HG02870 (cell line): ENCODE measurements at regions not wholly inside any gene's neighbourhood (a gene's known extent, or its start where the extent isn't known, plus 50 kb on each side); places are given as distances from the start of the nearest gene placed in this dataset.

Experiments
- ATAC-seq: cut with Tn5 transposase; IDR thresholded peaks from one replicate; pipeline ENCODE4 v1.9.1; 2021; ENCODE audit warnings: mild to moderate bottlenecking, moderate library complexity; ENCODE audit not compliant: unreplicated experiment

GRCh38 chr13:70923863-70924752 is 815.9 kb upstream of the KLHL1 start:
- no peak for ATAC-seq

GRCh38 chr13:70911286-70911685 is 803.0 kb upstream of the KLHL1 start:
- ATAC-seq = no peak

- ATAC-seq = no peak
Measured at GRCh38 chr13:70908795-70909194, 800.5 kb upstream of the KLHL1 start.

GRCh38 chr13:70905035-70905434 is 796.8 kb upstream of the KLHL1 start:
- no peak for ATAC-seq

GRCh38 chr13:70896136-70896535 is 787.9 kb upstream of the KLHL1 start:
- ATAC-seq = no peak

- ATAC-seq = no peak
Measured at GRCh38 chr13:70895599-70895998, 787.3 kb upstream of the KLHL1 start.

- no peak for ATAC-seq
Measured at GRCh38 chr13:70894258-70894657, 786.0 kb upstream of the KLHL1 start.

GRCh38 chr13:70893832-70894231 is 785.6 kb upstream of the KLHL1 start:
- ATAC-seq = no peak

- ATAC-seq = no peak
Measured at GRCh38 chr13:70890289-70890688, 782.0 kb upstream of the KLHL1 start.

GRCh38 chr13:70889163-70889562 is 780.9 kb upstream of the KLHL1 start:
- no peak for ATAC-seq

- ATAC-seq = no peak
Measured at GRCh38 chr13:70884196-70884595, 775.9 kb upstream of the KLHL1 start.

GRCh38 chr13:70874636-70875035 is 766.4 kb upstream of the KLHL1 start:
- no peak for ATAC-seq

GRCh38 chr13:70864731-70865130 is 756.5 kb upstream of the KLHL1 start:
- ATAC-seq = no peak

- no peak for ATAC-seq
Measured at GRCh38 chr13:70856711-70857110, 748.5 kb upstream of the KLHL1 start.

- ATAC-seq = no peak
Measured at GRCh38 chr13:70856025-70856424, 747.8 kb upstream of the KLHL1 start.

GRCh38 chr13:70849222-70849621 is 741.0 kb upstream of the KLHL1 start:
- ATAC-seq = no peak

GRCh38 chr13:70844391-70845108 is 736.3 kb upstream of the KLHL1 start:
- ATAC-seq = no peak

GRCh38 chr13:70842062-70842644 is 733.9 kb upstream of the KLHL1 start:
- no peak for ATAC-seq

- ATAC-seq = no peak
Measured at GRCh38 chr13:70841240-70842061, 733.2 kb upstream of the KLHL1 start.

- ATAC-seq = no peak
Measured at GRCh38 chr13:70835371-70835770, 727.1 kb upstream of the KLHL1 start.

GRCh38 chr13:70829748-70830147 is 721.5 kb upstream of the KLHL1 start:
- no peak for ATAC-seq
